ENCODE measurements at regions not wholly inside any gene's neighbourhood (a gene's known extent, or its start where the extent isn't known, plus 50 kb on each side); places are given as distances from the start of the nearest gene placed in this dataset.
"Not testable (repeated sequence)": the region's sequence is repeated elsewhere in the genome, so short reads cannot be mapped to it uniquely, and the experiment has no call there.

GRCh38 chr14:59132796-59133494, 55.5 kb upstream of the DAAM1 start:
- POLR2A ChIA-PET: no interaction called here
- CTCF ChIA-PET: interaction anchor here (0.6 to 1.6 kb wide), 8 partner anchors 9 to 312 kb away, joined by 3 to 6 read pairs (median 3); no protein-coding TSS in a partner anchor
- Histone ChIP-seq H3K4me3 (ENCODE audit: low read depth, low read length) (no peak overlapping the region), H3K27me3 (ENCODE audit: control insufficient read depth, insufficient read depth, low read length) (0 out of 2 replicates have a peak, but pooled peaks cover 2% of the 10 kb centered on the region), H3K36me3 (ENCODE audit: control insufficient read depth, insufficient read depth, low read length) (no peaks in the 10 kb centered on the region)
- no peak for TF ChIP-seq CTCF (IDR thresholded peaks at IDR 0.05; ENCODE audit: insufficient read depth, low read depth, low read length)
- no peak for DNase-seq (ENCODE audit: low read depth)

- Histone ChIP-seq H3K27me3 (ENCODE audit: control insufficient read depth, insufficient read depth, low read length) (0 out of 2 replicates have a peak, but pooled peaks cover 2% of the 10 kb centered on the region), H3K4me3 (ENCODE audit: low read depth, low read length) (no peak overlapping the region), H3K36me3 (ENCODE audit: control insufficient read depth, insufficient read depth, low read length) (no peaks in the 10 kb centered on the region)
- no peak for TF ChIP-seq CTCF (IDR thresholded peaks at IDR 0.05; ENCODE audit: insufficient read depth, low read depth, low read length)
- ChIA-PET CTCF (interaction anchor here (0.9 to 1.6 kb wide), 8 partner anchors 9 to 311 kb away, joined by 3 to 6 read pairs (median 3); no protein-coding TSS in a partner anchor), POLR2A (no interaction called here)
- no peak for DNase-seq (ENCODE audit: low read depth)
Observed at GRCh38 chr14:59133709-59134108, 54.8 kb upstream of the DAAM1 start.

- H3K4me3 ChIP-seq (ENCODE audit: low read depth, low read length): no peak overlapping the region
- ChIA-PET POLR2A (no interaction called here), CTCF (interaction anchor here (0.6 to 1.6 kb wide), 5 partner anchors 11 to 298 kb away, joined by 3 to 5 read pairs (median 4); no protein-coding TSS in a partner anchor)
- no peak for TF ChIP-seq CTCF (IDR thresholded peaks at IDR 0.05; ENCODE audit: insufficient read depth, low read depth, low read length)
- no peak for DNase-seq (ENCODE audit: low read depth)
- H3K27me3 ChIP-seq (ENCODE audit: control insufficient read depth, insufficient read depth, low read length): 0 out of 2 replicates have a peak, but pooled peaks cover 2% of the 10 kb centered on the region
- H3K36me3 ChIP-seq (ENCODE audit: control insufficient read depth, insufficient read depth, low read length): no peaks in the 10 kb centered on the region
Observed at GRCh38 chr14:59134307-59134706, 54.2 kb upstream of the DAAM1 start.

- no peak for TF ChIP-seq CTCF (IDR thresholded peaks at IDR 0.05; ENCODE audit: insufficient read depth, low read depth, low read length)
- H3K27me3 ChIP-seq (ENCODE audit: control insufficient read depth, insufficient read depth, low read length): 0 out of 2 replicates have a peak, but pooled peaks cover 2% of the 10 kb centered on the region
- no peak overlapping the region for H3K4me3 ChIP-seq (ENCODE audit: low read depth, low read length)
- no peak for DNase-seq (ENCODE audit: low read depth)
- no peaks in the 10 kb centered on the region for H3K36me3 ChIP-seq (ENCODE audit: control insufficient read depth, insufficient read depth, low read length)
- POLR2A ChIA-PET: no interaction called here
- CTCF ChIA-PET: no interaction called here
Observed at GRCh38 chr14:59137256-59137655, 51.2 kb upstream of the DAAM1 start.

- DNase-seq (ENCODE audit: low read depth); H3K36me3 ChIP-seq (ENCODE audit: control insufficient read depth, insufficient read depth, low read length); H3K27me3 ChIP-seq (ENCODE audit: control insufficient read depth, insufficient read depth, low read length); POLR2A ChIA-PET; H3K4me3 ChIP-seq (ENCODE audit: low read depth, low read length): not testable (repeated sequence)
- CTCF ChIA-PET: interaction anchor here (1.3 kb wide), 1 partner anchor 9 kb away, joined by 3 read pairs; no protein-coding TSS in a partner anchor
Observed at GRCh38 chr14:59138576-59138975, 49.9 kb upstream of the DAAM1 start.

Measured in BJ (cell line).